HEK293T (cell line): ENCODE measurements at regions not wholly inside any gene's neighbourhood (a gene's known extent, or its start where the extent isn't known, plus 50 kb on each side); places are given as distances from the start of the nearest gene placed in this dataset.
A peak's percentile ranks its signal among the peaks of the same experiment; 100 is the strongest.

ENCODE experiments used
- CTCF ChIA-PET: fragments of 350-600 bp; formaldehyde crosslinking; extraction: SDS; loops from one replicate; lab custom pipeline; 2021; ENCODE audit warnings: antibody characterized with exemption, inconsistent platforms; lab: Yijun Ruan, JAX
- POLR2A ChIA-PET: fragments of 350-600 bp; formaldehyde crosslinking; extraction: SDS; loops from one replicate; lab custom pipeline; 2020; ENCODE audit warnings: antibody characterized with exemption, inconsistent platforms; lab: Yijun Ruan, JAX
- DNase-seq: peaks from one replicate; pipeline ENCODE4 v3.0.0; 2012; ENCODE audit warnings: mixed read lengths; ENCODE audit errors: extremely low spot score
- ARNT ChIP-seq: fragments of 450-650 bp; IDR thresholded peaks from 2 replicates; pipeline ENCODE4 v1.6.1; 2017; ENCODE audit warnings: mild to moderate bottlenecking
- BHLHE40 ChIP-seq: fragments of 450-650 bp; IDR thresholded peaks from 2 replicates; pipeline ENCODE4 v1.6.1; 2016; ENCODE audit warnings: mild to moderate bottlenecking, moderate library complexity, borderline replicate concordance
- CTBP1 ChIP-seq: fragments of 450-650 bp; IDR thresholded peaks from 2 replicates; pipeline ENCODE4 v1.6.1; 2016; ENCODE audit warnings: borderline replicate concordance
- ELF4 ChIP-seq: fragments of 450-650 bp; IDR thresholded peaks from 2 replicates; pipeline ENCODE4 v1.6.1; 2017; ENCODE audit warnings: antibody characterized with exemption
- FOXA1 ChIP-seq: fragments of 450-650 bp; IDR thresholded peaks from 2 replicates; pipeline ENCODE4 v1.6.1; 2016; ENCODE audit warnings: mild to moderate bottlenecking
- FOXK2 ChIP-seq: fragments of 450-650 bp; IDR thresholded peaks from 2 replicates; pipeline ENCODE4 v1.6.1; 2016; ENCODE audit warnings: mild to moderate bottlenecking
- FOXM1 ChIP-seq: fragments of 450-650 bp; IDR thresholded peaks from 2 replicates; pipeline ENCODE4 v1.6.1; 2017; ENCODE audit warnings: mild to moderate bottlenecking, borderline replicate concordance
- HDGF ChIP-seq: fragments of 450-650 bp; IDR thresholded peaks from 2 replicates; pipeline ENCODE4 v1.6.1; 2017; ENCODE audit warnings: antibody characterized with exemption, borderline replicate concordance
- L3MBTL2 ChIP-seq: fragments of 450-650 bp; conservative IDR thresholded peaks from 2 replicates; pipeline ENCODE4 v1.6.1; 2016; ENCODE audit warnings: mild to moderate bottlenecking
- LEF1 ChIP-seq: fragments of 450-650 bp; IDR thresholded peaks from 2 replicates; pipeline ENCODE4 v1.6.1; 2017; ENCODE audit warnings: mild to moderate bottlenecking, borderline replicate concordance
- NFRKB ChIP-seq: fragments of 450-650 bp; IDR thresholded peaks from 2 replicates; pipeline ENCODE4 v1.6.1; 2016; ENCODE audit warnings: mild to moderate bottlenecking, moderate library complexity
- SP1 ChIP-seq: fragments of 450-650 bp; IDR thresholded peaks from 2 replicates; pipeline ENCODE4 v1.6.1; 2017
- SUZ12 ChIP-seq: fragments of 450-650 bp; IDR thresholded peaks from 2 replicates; pipeline ENCODE4 v1.6.1; 2016; ENCODE audit warnings: mild to moderate bottlenecking
- TARDBP ChIP-seq: fragments of 450-650 bp; IDR thresholded peaks from 2 replicates; pipeline ENCODE4 v1.6.1; 2016
- ZNF384 ChIP-seq: fragments of 450-650 bp; IDR thresholded peaks from 2 replicates; pipeline ENCODE4 v1.6.1; 2016
- TF ChIP-seq, protein P1 (sequence below): fragments of 450-650 bp; IDR thresholded peaks from 2 replicates; pipeline ENCODE4 v1.6.1; 2016

DNA sequence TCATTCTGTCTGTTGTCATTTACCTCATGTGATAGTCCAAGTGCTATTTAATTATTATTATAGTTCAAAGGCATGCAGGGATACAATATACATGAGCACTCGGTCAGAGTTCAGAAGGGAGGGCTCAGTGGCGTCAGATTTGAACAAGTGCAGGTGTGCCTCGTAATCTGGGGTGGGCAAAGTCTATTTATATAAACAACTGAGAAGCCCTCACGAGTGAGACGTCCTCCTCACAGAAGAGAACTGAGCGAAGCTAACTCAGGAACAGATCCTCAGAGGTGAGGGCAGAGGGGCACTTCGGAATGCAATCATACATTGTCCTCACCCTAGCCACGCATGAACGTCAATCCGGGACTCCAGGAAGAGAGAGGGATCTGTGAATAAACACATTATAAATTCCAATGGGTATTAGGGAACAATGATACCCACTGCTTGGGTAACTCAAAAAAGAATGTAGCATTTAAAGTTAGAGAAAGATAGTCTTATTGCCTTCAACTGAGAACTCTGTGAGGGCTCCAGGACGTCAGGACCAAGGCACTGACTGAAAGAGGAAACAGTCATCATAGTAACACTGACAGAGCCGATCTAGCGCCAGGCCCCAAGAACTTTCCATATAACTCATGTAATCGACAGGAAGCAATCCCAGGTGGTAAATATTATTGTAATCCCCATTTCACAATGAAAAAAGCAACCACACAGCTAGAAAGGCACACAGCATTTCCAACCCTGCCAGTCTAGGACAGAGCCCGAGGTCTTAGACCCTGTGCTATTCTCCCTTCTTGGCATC lies 127.1 kb upstream of the B3GALT2 start:
- no peak for DNase-seq
- ChIA-PET CTCF (no interaction called here), POLR2A (no interaction called here)
- TF ChIP-seq, protein P1, sequence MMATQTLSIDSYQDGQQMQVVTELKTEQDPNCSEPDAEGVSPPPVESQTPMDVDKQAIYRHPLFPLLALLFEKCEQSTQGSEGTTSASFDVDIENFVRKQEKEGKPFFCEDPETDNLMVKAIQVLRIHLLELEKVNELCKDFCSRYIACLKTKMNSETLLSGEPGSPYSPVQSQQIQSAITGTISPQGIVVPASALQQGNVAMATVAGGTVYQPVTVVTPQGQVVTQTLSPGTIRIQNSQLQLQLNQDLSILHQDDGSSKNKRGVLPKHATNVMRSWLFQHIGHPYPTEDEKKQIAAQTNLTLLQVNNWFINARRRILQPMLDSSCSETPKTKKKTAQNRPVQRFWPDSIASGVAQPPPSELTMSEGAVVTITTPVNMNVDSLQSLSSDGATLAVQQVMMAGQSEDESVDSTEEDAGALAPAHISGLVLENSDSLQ = no peak
- TF ChIP-seq NFRKB (no peak), ZNF384 (no peak), FOXA1 (no peak), TARDBP (no peak), L3MBTL2 (no peak), FOXM1 (no peak), ELF4 (no peak), HDGF (no peak), BHLHE40 (no peak), FOXK2 (no peak)

- DNase-seq = no peak
- TF ChIP-seq FOXM1 (no peak), BHLHE40 (no peak), NFRKB (no peak), FOXK2 (no peak), ARNT (no peak), ZNF384 (no peak), SP1 (no peak), SUZ12 (no peak), CTBP1 (no peak), HDGF (no peak), LEF1 (no peak), TARDBP (no peak), L3MBTL2 (no peak), FOXA1 (no peak), ELF4 (no peak)
- TF ChIP-seq, protein P1 = no peak
- ChIA-PET POLR2A (no interaction called here), CTCF (no interaction called here)
These were observed 126.0 kb upstream of the B3GALT2 start for GRCh38 chr1:193312432-193312831.

DNA sequence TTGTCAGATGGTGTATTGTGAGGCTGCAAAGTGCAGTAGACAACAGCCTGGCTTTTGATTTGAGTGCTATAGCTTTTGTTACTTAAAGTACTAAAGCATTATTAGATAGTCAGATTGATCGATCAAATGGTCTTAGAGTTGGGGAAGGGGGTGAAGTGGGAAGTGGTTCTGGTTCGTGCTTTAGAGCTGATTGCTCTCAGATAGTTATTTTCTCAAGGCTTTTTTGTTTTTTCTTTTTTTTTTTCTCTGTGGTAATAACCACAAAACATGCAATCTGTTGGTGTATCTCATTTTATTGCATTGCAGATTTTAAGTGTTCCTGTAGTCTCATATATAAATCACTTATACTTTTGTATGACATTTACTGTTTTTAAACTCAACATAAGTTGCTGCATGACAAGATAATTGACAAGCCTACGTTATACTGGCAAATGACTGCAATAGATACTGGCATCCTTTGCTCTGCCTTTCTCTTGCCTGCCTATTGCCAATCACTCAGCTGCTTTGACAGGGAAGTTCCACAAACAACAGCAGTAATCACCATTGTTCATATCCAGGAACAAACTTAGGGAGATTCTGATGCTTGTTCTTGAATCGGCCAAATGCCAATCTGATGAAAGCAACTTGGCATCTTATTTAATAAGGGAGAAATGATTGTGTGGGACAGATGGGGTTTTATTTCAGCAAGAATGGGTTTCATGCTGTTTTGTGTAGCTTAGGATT lies 125.0 kb upstream of the B3GALT2 start:
- ChIA-PET CTCF (no interaction called here), POLR2A (no interaction called here)
- DNase-seq = no peak
- TF ChIP-seq, protein P1 = peak; percentile 62
- no peak for TF ChIP-seq NFRKB

DNA sequence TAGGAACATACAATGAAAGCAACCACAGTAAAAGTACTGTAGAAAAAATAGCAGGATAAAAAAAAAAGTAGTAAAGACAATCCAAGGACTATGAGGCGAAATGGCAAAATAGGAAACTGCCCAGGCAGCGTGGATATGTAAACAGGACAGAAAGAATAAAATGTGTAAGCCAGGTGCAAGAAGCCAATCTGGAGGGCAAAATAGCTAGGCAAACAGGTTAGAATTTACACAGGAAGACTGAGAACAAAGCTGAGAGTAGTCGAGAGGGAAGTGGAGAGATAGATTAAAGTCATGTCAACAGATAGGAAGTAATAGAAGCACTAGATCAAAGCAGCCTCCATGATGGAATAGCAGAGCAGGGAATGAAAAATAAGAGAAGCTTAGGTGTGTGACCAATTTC lies 124.2 kb upstream of the B3GALT2 start:
- TF ChIP-seq FOXM1 (no peak), ZNF384 (no peak), FOXA1 (no peak), LEF1 (no peak), HDGF (no peak), CTBP1 (no peak), NFRKB (no peak), SUZ12 (no peak), L3MBTL2 (no peak), BHLHE40 (no peak), ELF4 (no peak), FOXK2 (no peak), SP1 (no peak), TARDBP (no peak), ARNT (no peak)
- TF ChIP-seq, protein P1 = no peak
- POLR2A ChIA-PET = no interaction called here
- CTCF ChIA-PET = no interaction called here
- DNase-seq = no peak

- POLR2A ChIA-PET = no interaction called here
- CTCF ChIA-PET = no interaction called here
- TF ChIP-seq SUZ12 = no peak
- TF ChIP-seq ELF4 = no peak
- no peak for TF ChIP-seq ZNF384
- no peak for TF ChIP-seq L3MBTL2
- no peak for TF ChIP-seq SP1
- no peak for TF ChIP-seq NFRKB
- TF ChIP-seq ARNT = no peak
- no peak for TF ChIP-seq BHLHE40
- no peak for TF ChIP-seq CTBP1
- TF ChIP-seq LEF1 = no peak
- TF ChIP-seq, protein P1 = no peak
- no peak for TF ChIP-seq HDGF
- TF ChIP-seq FOXM1 = no peak
- TF ChIP-seq TARDBP = no peak
- DNase-seq = no peak
These were observed 123.6 kb upstream of the B3GALT2 start for GRCh38 chr1:193309936-193310475.
